ENCODE measurements at regions not wholly inside any gene's neighbourhood (a gene's known extent, or its start where the extent isn't known, plus 50 kb on each side); places are given as distances from the start of the nearest gene placed in this dataset.

DNA sequence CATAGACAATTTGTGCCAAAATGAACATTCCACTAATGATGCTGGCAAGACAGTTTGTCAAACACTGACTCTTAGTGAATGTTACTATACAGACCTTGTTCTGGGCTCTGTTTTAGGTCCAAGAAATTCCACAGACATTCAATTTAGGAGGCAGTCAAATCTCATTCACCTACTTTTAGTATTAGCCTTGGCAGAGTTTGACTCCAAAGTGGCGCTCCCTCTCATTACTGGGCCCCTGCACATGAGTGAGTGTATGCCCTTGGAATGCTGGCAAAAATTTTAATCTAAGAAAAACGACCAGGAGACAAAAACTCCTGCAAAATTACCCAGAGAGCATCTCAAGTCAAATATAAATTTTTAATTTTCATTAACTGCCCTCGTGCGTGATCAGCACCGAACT, 94.9 kb upstream of the SLC27A6 start:
- TF ChIP-seq, protein P1, sequence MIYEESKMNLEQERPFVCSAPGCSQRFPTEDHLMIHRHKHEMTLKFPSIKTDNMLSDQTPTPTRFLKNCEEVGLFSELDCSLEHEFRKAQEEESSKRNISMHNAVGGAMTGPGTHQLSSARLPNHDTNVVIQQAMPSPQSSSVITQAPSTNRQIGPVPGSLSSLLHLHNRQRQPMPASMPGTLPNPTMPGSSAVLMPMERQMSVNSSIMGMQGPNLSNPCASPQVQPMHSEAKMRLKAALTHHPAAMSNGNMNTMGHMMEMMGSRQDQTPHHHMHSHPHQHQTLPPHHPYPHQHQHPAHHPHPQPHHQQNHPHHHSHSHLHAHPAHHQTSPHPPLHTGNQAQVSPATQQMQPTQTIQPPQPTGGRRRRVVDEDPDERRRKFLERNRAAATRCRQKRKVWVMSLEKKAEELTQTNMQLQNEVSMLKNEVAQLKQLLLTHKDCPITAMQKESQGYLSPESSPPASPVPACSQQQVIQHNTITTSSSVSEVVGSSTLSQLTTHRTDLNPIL (CRISPR knock-in tag; IDR thresholded peaks at IDR 0.05; ENCODE audit: low read depth) = 0 out of 2 replicates have a peak, but pooled peaks have one; percentile 42
- TF ChIP-seq BACH2 (CRISPR knock-in tag; IDR thresholded peaks at IDR 0.05; ENCODE audit: borderline replicate concordance) (no peak), GLIS3 (CRISPR knock-in tag; IDR thresholded peaks at IDR 0.05) (peak; percentile 87; the same call in 1 of the 2 replicates), ZFP30 (CRISPR knock-in tag; IDR thresholded peaks at IDR 0.05) (no peak), TOX (CRISPR knock-in tag; IDR thresholded peaks at IDR 0.05; ENCODE audit: borderline replicate concordance) (no peak), OSR1 (CRISPR knock-in tag; IDR thresholded peaks at IDR 0.05) (no peak), TSHZ2 (CRISPR knock-in tag; IDR thresholded peaks at IDR 0.05) (no peak), ZC3H10 (CRISPR knock-in tag; IDR thresholded peaks at IDR 0.05) (no peak), ISL1 (CRISPR knock-in tag; IDR thresholded peaks at IDR 0.05) (peak; percentile 97)
- TF ChIP-seq, protein P2, sequence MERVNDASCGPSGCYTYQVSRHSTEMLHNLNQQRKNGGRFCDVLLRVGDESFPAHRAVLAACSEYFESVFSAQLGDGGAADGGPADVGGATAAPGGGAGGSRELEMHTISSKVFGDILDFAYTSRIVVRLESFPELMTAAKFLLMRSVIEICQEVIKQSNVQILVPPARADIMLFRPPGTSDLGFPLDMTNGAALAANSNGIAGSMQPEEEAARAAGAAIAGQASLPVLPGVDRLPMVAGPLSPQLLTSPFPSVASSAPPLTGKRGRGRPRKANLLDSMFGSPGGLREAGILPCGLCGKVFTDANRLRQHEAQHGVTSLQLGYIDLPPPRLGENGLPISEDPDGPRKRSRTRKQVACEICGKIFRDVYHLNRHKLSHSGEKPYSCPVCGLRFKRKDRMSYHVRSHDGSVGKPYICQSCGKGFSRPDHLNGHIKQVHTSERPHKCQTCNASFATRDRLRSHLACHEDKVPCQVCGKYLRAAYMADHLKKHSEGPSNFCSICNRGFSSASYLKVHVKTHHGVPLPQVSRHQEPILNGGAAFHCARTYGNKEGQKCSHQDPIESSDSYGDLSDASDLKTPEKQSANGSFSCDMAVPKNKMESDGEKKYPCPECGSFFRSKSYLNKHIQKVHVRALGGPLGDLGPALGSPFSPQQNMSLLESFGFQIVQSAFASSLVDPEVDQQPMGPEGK (CRISPR knock-in tag; IDR thresholded peaks at IDR 0.05; ENCODE audit: borderline replicate concordance) = no peak

GRCh38 chr5:128870923-128871322, 94.4 kb upstream of the SLC27A6 start:
- no peak for TF ChIP-seq ZFP30 (CRISPR knock-in tag; IDR thresholded peaks at IDR 0.05)
- TF ChIP-seq BACH2 (CRISPR knock-in tag; IDR thresholded peaks at IDR 0.05; ENCODE audit: borderline replicate concordance) = no peak
- no peak for TF ChIP-seq OSR1 (CRISPR knock-in tag; IDR thresholded peaks at IDR 0.05)
- no peak for TF ChIP-seq SNAI2 (CRISPR knock-in tag; IDR thresholded peaks at IDR 0.05)
- no peak for TF ChIP-seq CSDC2 (CRISPR knock-in tag; IDR thresholded peaks at IDR 0.05)
- no peak for TF ChIP-seq ESRRG (CRISPR knock-in tag; IDR thresholded peaks at IDR 0.05)
- TF ChIP-seq PPARA (CRISPR knock-in tag; IDR thresholded peaks at IDR 0.05; ENCODE audit: borderline replicate concordance) = no peak
- TF ChIP-seq ZFP3 (CRISPR knock-in tag; IDR thresholded peaks at IDR 0.05) = no peak
- no peak for TF ChIP-seq ISL1 (CRISPR knock-in tag; IDR thresholded peaks at IDR 0.05)
- TF ChIP-seq ZNF70 (CRISPR knock-in tag; IDR thresholded peaks at IDR 0.05) = no peak
- TF ChIP-seq ARNTL (CRISPR knock-in tag; IDR thresholded peaks at IDR 0.05; ENCODE audit: borderline replicate concordance, low read depth) = no peak
- no peak for TF ChIP-seq ZC3H10 (CRISPR knock-in tag; IDR thresholded peaks at IDR 0.05)
- no peak for TF ChIP-seq TOX (CRISPR knock-in tag; IDR thresholded peaks at IDR 0.05; ENCODE audit: borderline replicate concordance)
- no peak for TF ChIP-seq TCF4 (CRISPR knock-in tag; IDR thresholded peaks at IDR 0.05; ENCODE audit: borderline replicate concordance)
- TF ChIP-seq ZNF8 (CRISPR knock-in tag; IDR thresholded peaks at IDR 0.05) = no peak
- no peak for TF ChIP-seq ZNF565 (CRISPR knock-in tag; conservative IDR thresholded peaks at IDR 0.05; ENCODE audit: low read depth)
- TF ChIP-seq RARB (CRISPR knock-in tag; IDR thresholded peaks at IDR 0.05) = no peak
- no peak for TF ChIP-seq GLIS3 (CRISPR knock-in tag; IDR thresholded peaks at IDR 0.05)
- TF ChIP-seq, protein P1 (CRISPR knock-in tag; IDR thresholded peaks at IDR 0.05; ENCODE audit: low read depth) = no peak
- TF ChIP-seq, protein P2 (CRISPR knock-in tag; IDR thresholded peaks at IDR 0.05; ENCODE audit: borderline replicate concordance) = no peak
- ATAC-seq = peak; percentile 81

More for the DNA sequence above, 94.9 kb upstream of the SLC27A6 start:
- peak; percentile 86 for ATAC-seq

Measured in SK-N-SH treated with all-trans-retinoic acid at 6 μM for 48 hours (cell line).